Right ventricle myocardium inferior (tissue), 1 donor: ENCODE measurements at regions not wholly inside any gene's neighbourhood (a gene's known extent, or its start where the extent isn't known, plus 50 kb on each side); places are given as distances from the start of the nearest gene placed in this dataset.
"Not testable (repeated sequence)": the region's sequence is repeated elsewhere in the genome, so short reads cannot be mapped to it uniquely, and the experiment has no call there.

Source experiments
- ATAC-seq: fragments of 200-7000 bp; cut with Tn5 transposase; one replicate; pipeline ENCODE4 v1.9.1; 2020; ENCODE audit warnings: mild to moderate bottlenecking, moderate library complexity
- DNase-seq: peaks from one replicate; pipeline ENCODE4 v3.0.0; 2021; ENCODE audit errors: missing footprints
- intact Hi-C: fragments of 100-400 bp; cut with DNase I; formaldehyde crosslinking; loops from one replicate; pipeline ENCODE4 v1.11.0; 2022
- donor health status: DM: no; HTN: yes; CAD: no; lungs with severe emphysema.

GRCh38 chr20:52332649-52333250 lies 141.2 kb upstream of the ZFP64 start:
- DNase-seq (no peak), ATAC-seq (no peak)
- intact Hi-C loops: no loop called here

GRCh38 chr20:52332230-52332629 lies 140.7 kb upstream of the ZFP64 start:
- intact Hi-C loops: no loop called here
- DNase-seq: no peak
- no peak for ATAC-seq

DNA sequence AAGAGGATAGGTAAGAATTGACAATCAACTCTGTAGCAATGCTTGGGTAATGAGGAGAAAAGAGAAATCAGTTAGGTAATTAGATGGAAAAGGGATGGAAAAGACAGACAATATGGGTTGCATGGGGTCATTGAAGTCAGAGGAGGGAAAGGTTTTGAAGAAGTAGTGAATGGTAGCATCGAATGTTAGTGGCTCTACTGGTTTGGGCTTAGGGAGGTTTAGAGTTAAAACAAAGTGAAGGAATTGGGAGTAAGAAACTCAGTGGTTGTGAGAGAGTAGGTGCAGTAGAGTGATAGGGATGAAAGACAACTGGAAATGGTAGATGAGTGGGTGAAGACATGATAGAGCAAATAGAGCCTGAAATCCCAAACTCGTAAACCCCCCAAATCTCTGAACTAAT lies 140.1 kb upstream of the ZFP64 start:
- intact Hi-C loops: no loop called here
- DNase-seq (no peak), ATAC-seq (no peak)

GRCh38 chr20:52321396-52321795 lies 129.8 kb upstream of the ZFP64 start:
- no peak for ATAC-seq
- DNase-seq: no peak
- intact Hi-C loops: no loop called here

DNA sequence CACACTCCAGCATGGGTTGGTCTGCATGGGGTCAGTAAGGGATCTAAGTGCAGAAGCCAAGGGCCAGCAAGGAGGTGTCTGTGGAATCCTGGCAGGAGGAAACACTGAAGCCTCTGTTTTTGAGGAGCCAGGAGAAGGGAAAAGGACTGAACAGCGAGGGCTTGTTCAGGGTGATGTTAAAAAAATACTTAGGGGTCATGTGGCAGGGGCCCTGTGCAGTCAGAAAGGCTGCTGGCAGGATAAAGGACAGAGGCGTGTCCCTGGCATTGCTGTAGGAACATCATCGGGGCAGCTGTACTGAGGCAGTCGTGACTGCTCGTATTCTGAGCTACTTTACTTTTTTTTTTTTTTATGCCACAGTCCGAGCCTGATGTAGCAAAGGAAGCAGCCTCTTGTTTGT lies 127.1 kb upstream of the ZFP64 start:
- ATAC-seq (no peak), DNase-seq (no peak)
- intact Hi-C loops: loop anchor here (10.0 kb wide), 1 partner anchor 896 kb away; no protein-coding TSS in a partner anchor

DNA sequence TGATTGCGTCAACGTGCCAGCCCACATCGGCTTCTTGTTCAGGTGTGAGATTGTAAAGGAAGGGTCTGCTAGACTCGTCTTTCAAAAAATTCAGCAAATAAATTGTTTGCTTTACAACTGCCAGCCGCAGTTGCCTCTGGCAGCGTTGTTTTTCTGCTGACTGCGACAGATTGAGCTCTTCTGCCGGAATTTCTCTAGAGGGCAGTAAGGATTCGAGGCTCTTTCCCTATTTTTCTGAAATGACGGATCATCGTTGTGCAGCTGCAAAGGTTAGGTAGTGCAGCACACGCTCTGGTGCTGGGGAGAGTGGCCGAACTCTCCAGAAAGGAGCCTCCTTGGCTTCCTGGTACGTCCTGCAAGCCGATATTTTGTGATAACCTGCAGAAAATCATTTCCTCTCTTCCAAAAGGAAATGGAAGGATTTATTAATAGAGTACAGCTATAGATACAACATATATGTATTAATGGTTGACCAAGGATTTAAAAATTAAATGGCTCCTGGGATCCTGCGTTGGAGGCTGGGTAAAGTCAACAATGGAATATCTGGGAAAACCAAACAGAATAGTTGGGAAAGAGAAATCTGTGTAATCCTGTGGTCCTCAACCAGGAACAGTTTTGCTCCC lies 121.9 kb upstream of the ZFP64 start:
- ATAC-seq (no peak), DNase-seq (no peak)
- intact Hi-C loops: loop anchor here (10.0 kb wide), 1 partner anchor 901 kb away; no protein-coding TSS in a partner anchor

GRCh38 chr20:52312132-52312729 lies 120.7 kb upstream of the ZFP64 start:
- DNase-seq (no peak), ATAC-seq (peak; percentile 56)
- intact Hi-C loops: loop anchor here (10.0 kb wide), 1 partner anchor 903 kb away; no protein-coding TSS in a partner anchor

- intact Hi-C loops: loop anchor here (10.0 kb wide), 1 partner anchor 903 kb away; no protein-coding TSS in a partner anchor
- ATAC-seq: no peak
- no peak for DNase-seq
Measured at GRCh38 chr20:52311209-52311794, 119.7 kb upstream of the ZFP64 start.

DNA sequence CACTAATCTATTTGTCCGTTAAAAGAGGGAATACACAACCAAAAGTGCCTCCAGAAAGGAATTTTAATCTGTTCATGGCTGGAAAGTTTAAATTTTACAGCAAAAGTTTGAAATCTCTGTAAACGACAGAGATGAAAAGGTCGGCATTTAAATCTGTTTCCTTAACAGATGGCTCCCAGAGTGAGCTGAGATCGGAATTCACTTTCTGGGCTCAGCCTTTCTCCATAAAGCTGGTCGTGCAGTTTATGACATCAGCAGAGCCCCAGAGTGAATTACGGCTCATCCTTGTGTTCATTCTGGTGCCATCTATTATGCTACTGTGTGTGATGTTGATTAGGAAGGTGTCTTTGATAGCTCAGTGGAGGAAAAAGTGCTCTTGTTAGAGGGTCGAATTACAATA lies 117.6 kb upstream of the ZFP64 start:
- DNase-seq (no peak), ATAC-seq (no peak)
- intact Hi-C loops: no loop called here

GRCh38 chr20:52306477-52306876 lies 114.9 kb upstream of the ZFP64 start:
- intact Hi-C loops: no loop called here
- ATAC-seq: no peak
- DNase-seq: no peak

DNA sequence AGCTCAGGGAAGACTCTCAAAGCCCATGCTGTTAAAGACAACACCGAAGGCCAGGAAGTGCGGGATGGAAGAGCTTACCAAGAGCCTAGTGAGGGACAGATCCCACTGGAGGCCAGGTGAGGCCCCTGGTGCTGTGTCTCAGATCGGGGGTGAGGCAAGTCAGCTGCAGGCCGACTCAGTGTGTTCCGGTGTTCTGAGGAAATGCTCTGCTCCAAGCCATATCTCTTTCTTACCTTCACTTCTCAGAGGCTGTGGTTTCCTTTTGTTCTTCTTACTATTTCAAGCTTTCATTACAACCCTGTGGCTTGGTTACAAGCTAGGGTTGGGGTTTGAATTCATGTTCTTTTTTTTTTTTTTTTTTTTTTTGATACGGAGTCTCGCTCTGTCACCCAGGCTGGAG lies 114.3 kb upstream of the ZFP64 start:
- intact Hi-C loops: no loop called here
- ATAC-seq: no peak
- no peak for DNase-seq

GRCh38 chr20:52305024-52305645 lies 113.6 kb upstream of the ZFP64 start:
- DNase-seq: no peak
- intact Hi-C loops: no loop called here
- ATAC-seq: no peak

- DNase-seq (no peak), ATAC-seq (no peak)
- intact Hi-C loops: no loop called here
Measured at GRCh38 chr20:52303281-52303950, 111.8 kb upstream of the ZFP64 start.

- intact Hi-C loops: no loop called here
- ATAC-seq (no peak), DNase-seq (no peak)
Measured at GRCh38 chr20:52302736-52303135, 111.2 kb upstream of the ZFP64 start.

DNA sequence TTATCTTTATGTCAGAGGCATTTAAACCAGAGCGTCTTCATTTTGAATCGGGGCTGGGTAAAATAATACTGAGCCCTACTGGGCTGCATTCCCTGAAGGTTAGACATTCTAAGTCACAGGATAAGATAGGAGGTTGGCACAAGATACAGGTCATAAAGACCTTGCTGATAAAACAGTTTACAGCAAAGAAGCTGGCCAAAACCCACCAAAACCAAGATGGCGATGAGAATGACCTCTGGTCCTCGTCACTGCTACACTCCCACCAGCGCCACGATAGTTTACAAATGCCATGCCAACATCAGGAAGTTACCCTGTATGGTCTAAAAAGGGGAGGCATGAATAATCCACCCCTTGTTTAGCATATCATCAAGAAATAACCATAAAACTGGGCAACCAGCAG lies 110.5 kb upstream of the ZFP64 start:
- intact Hi-C loops, ATAC-seq, DNase-seq: not testable (repeated sequence)

GRCh38 chr20:52295556-52295955 lies 104.0 kb upstream of the ZFP64 start:
- intact Hi-C loops: no loop called here
- ATAC-seq (no peak), DNase-seq (no peak)

DNA sequence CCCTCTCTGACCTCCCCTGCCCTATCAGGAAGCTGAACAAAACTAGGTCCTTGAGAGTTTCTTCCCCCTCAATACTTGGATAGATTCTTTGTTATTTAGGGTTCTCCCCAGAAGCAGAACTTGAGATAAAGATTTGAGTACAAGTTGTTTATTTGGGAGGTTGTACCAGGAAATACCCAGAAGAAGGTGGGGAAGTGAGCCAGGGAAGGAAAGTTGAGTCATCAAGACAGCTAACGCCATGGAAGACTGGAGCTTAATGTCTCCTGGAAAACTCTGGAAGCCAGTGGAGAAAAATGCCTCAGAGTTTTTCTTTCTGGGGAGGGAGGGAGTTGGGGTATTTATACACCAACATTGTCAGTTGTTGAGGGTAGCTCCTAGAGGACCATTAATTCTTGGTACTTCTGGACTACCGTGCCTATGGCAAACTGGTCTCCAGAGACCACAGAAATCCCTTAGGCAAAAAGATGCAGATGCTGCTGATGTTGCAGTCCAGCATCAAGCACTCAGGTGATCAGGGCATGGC lies 102.6 kb upstream of the ZFP64 start:
- DNase-seq: no peak
- intact Hi-C loops: no loop called here
- ATAC-seq: no peak

- intact Hi-C loops: no loop called here
- DNase-seq (no peak), ATAC-seq (no peak)
Measured at GRCh38 chr20:52291109-52291508, 99.5 kb upstream of the ZFP64 start.

- ATAC-seq: no peak
- DNase-seq: no peak
- intact Hi-C loops: no loop called here
Measured at GRCh38 chr20:52290569-52290968, 99.0 kb upstream of the ZFP64 start.
